ENCODE measurements at regions not wholly inside any gene's neighbourhood (a gene's known extent, or its start where the extent isn't known, plus 50 kb on each side); places are given as distances from the start of the nearest gene placed in this dataset.

DNA sequence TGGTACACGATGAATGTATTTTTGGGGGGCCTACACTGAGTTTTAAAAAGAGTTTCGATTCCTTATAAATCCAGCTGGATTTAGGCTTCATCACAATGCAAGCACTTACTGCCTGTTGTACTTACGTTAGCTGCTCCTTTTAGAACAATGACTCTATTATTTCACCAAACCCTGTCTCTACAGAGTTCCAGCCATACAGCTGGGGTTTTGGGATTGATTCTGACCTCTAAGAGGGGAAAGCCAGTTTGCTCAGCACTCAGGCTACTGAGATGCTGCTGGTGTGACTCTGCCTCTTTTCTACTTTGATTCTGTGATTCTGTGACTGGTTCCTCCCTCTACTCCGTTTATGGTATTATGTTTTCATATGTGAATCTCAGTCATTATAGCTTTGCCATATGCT lies 329.7 kb downstream of the ABCC12 start:
- TF ChIP-seq, protein P1, sequence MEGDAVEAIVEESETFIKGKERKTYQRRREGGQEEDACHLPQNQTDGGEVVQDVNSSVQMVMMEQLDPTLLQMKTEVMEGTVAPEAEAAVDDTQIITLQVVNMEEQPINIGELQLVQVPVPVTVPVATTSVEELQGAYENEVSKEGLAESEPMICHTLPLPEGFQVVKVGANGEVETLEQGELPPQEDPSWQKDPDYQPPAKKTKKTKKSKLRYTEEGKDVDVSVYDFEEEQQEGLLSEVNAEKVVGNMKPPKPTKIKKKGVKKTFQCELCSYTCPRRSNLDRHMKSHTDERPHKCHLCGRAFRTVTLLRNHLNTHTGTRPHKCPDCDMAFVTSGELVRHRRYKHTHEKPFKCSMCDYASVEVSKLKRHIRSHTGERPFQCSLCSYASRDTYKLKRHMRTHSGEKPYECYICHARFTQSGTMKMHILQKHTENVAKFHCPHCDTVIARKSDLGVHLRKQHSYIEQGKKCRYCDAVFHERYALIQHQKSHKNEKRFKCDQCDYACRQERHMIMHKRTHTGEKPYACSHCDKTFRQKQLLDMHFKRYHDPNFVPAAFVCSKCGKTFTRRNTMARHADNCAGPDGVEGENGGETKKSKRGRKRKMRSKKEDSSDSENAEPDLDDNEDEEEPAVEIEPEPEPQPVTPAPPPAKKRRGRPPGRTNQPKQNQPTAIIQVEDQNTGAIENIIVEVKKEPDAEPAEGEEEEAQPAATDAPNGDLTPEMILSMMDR (IDR thresholded peaks at IDR 0.05) = no peak
- TF ChIP-seq EP300 (IDR thresholded peaks at IDR 0.05) (no peak), POLR2A (IDR thresholded peaks at IDR 0.05) (no peak), POLR2AphosphoS5 (IDR thresholded peaks at IDR 0.05) (no peak)
